HCT116 (cell line): ENCODE measurements at regions not wholly inside any gene's neighbourhood (a gene's known extent, or its start where the extent isn't known, plus 50 kb on each side); places are given as distances from the start of the nearest gene placed in this dataset.

Source experiments
- ATAC-seq: fragments of 200-7000 bp; cut with Tn5 transposase; 2 replicates; pipeline ENCODE4 v1.9.1; 2020; ENCODE audit warnings: mild to moderate bottlenecking, moderate library complexity
- BruUV-seq: library from RNA; stranded (reverse); fragments of 400-500 nt; replicated peaks from 2 replicates; lab custom pipeline; 2021; lab: Mats Ljungman, UMichigan
- CTCF ChIA-PET: fragments of 300-600 bp; sonication (Branson Sonifier 250); formaldehyde crosslinking; loops from one replicate; lab custom pipeline; 2021; ENCODE audit warnings: antibody characterized with exemption; lab: Charles Lee
- POLR2A ChIA-PET: fragments of 300-600, 350-600 bp; sonication (Branson Sonifier 250); formaldehyde crosslinking; loops from one replicate; lab custom pipeline; 2021; ENCODE audit warnings: antibody characterized with exemption; lab: Charles Lee
- RAD21 ChIA-PET, 2 experiments: fragments of 300-600 bp; sonication (Branson Sonifier 250); formaldehyde crosslinking; loops; one replicate each; lab custom pipeline; 2023; ENCODE audit warnings: low total read pairs in 2 of 2; ENCODE audit not compliant: uncharacterized antibody in 2 of 2, unreplicated experiment in 2 of 2, low non-redundant PET in 1 of 2; lab: Charles Lee
- DNase-seq: peaks from one replicate; pipeline ENCODE4 v3.0.0-alpha.2; 2010; ENCODE audit warnings: low read depth, low spot score
- H2AFZ ChIP-seq: fragments of 200-600 bp; shearing (Covaris generic), sonication (generic); 2 replicates; pipeline ENCODE4 v1.6.1; 2017; ENCODE audit warnings: low read depth, mixed run types, mixed read lengths, antibody characterized with exemption, low read length; ENCODE audit not compliant: poor library complexity, severe bottlenecking
- H3K27ac ChIP-seq: 2 replicates; pipeline ENCODE4 v1.5.1; 2012; ENCODE audit warnings: low read depth, low read length
- H3K27me3 ChIP-seq: fragments of 200-600 bp; sonication (generic); 2 replicates; pipeline ENCODE4 v1.6.1; 2016; ENCODE audit warnings: mixed run types, low read length, mixed read lengths; ENCODE audit not compliant: insufficient read depth
- H3K36me3 ChIP-seq, 2 experiments: fragments of 200-500 bp in 1 of 2; fragments of 200-600 bp in 1 of 2; sonication (Bioruptor generic) in 1 of 2; sonication (generic) in 1 of 2; 2 replicates each; pipeline versions ENCODE4 v1.5.1 to v1.6.1; 2014 to 2016; ENCODE audit warnings: low read length in 2 of 2, inconsistent platforms in 1 of 2, mixed read lengths in 1 of 2, mixed run types in 1 of 2; ENCODE audit not compliant: insufficient read depth in 2 of 2, control insufficient read depth in 1 of 2
- H3K4me1 ChIP-seq, 2 experiments: fragments of 200-600 bp in 1 of 2; sonication (generic) in 1 of 2; 2 replicates each; pipeline versions ENCODE4 v1.5.1 to v1.6.1; 2012 to 2017; ENCODE audit warnings: low read length in 2 of 2, inconsistent platforms in 1 of 2, mild to moderate bottlenecking in 1 of 2, mixed read lengths in 1 of 2, mixed run types in 1 of 2, moderate library complexity in 1 of 2; ENCODE audit not compliant: insufficient read depth in 2 of 2, control insufficient read depth in 1 of 2
- H3K4me2 ChIP-seq: fragments of 200-600 bp; sonication (generic); 2 replicates; pipeline ENCODE4 v1.6.1; 2017; ENCODE audit warnings: mixed run types, low read length, mixed read lengths
- H3K4me3 ChIP-seq, 2 experiments: fragments of 200-600 bp in 1 of 2; sonication (generic) in 1 of 2; replicated peaks in 1 of 2; 2 replicates each; pipeline ENCODE4 v1.5.1; 2011 to 2016; ENCODE audit warnings: low read length in 2 of 2, control low read depth in 1 of 2, low read depth in 1 of 2, mild to moderate bottlenecking in 1 of 2, mixed read lengths in 1 of 2, mixed run types in 1 of 2
- H3K79me2 ChIP-seq: fragments of 200-600 bp; sonication (generic); 2 replicates; pipeline ENCODE4 v1.6.1; 2017; ENCODE audit warnings: mild to moderate bottlenecking, mixed run types, low read length, moderate library complexity, mixed read lengths; ENCODE audit not compliant: insufficient read depth
- H3K9ac ChIP-seq: fragments of 200-600 bp; sonication (generic); 2 replicates; pipeline ENCODE4 v1.6.1; 2016; ENCODE audit warnings: low read length, mixed read lengths
- H3K9me2 ChIP-seq: fragments of 200-600 bp; sonication (generic), shearing (Covaris generic); 2 replicates; pipeline ENCODE4 v1.6.1; 2017; ENCODE audit warnings: mixed run types, mild to moderate bottlenecking, moderate library complexity; ENCODE audit not compliant: insufficient read depth
- H3K9me3 ChIP-seq, 2 experiments: fragments of 200-500 bp in 1 of 2; fragments of 200-600 bp in 1 of 2; sonication (Bioruptor generic) in 1 of 2; sonication (generic) in 1 of 2; 2 replicates each; pipeline ENCODE4 v1.6.1; 2014 to 2017; ENCODE audit warnings: low read length in 2 of 2, mixed read lengths in 2 of 2, inconsistent platforms in 1 of 2, low read depth in 1 of 2, mild to moderate bottlenecking in 1 of 2, mixed run types in 1 of 2, moderate library complexity in 1 of 2; ENCODE audit not compliant: control insufficient read depth in 1 of 2, insufficient read depth in 1 of 2
- H4K20me1 ChIP-seq: fragments of 200-600 bp; sonication (generic), shearing (Covaris generic); 2 replicates; pipeline ENCODE4 v1.6.1; 2017; ENCODE audit warnings: mixed run types, mild to moderate bottlenecking, moderate library complexity; ENCODE audit not compliant: insufficient read depth
- CEBPB ChIP-seq: IDR thresholded peaks from 2 replicates; pipeline ENCODE4 v1.6.1; 2012; ENCODE audit warnings: low read depth
- ELF1 ChIP-seq: IDR thresholded peaks from 2 replicates; pipeline ENCODE4 v1.6.1; 2012; ENCODE audit warnings: low read depth, borderline replicate concordance
- JUND ChIP-seq: IDR thresholded peaks from 2 replicates; pipeline ENCODE4 v1.6.1; 2012
- MAX ChIP-seq: IDR thresholded peaks from 2 replicates; pipeline ENCODE4 v1.6.1; 2012
- POLR2AphosphoS5 ChIP-seq: IDR thresholded peaks from 2 replicates; pipeline ENCODE4 v1.6.1; 2011; ENCODE audit warnings: mild to moderate bottlenecking, low read depth, low read length, moderate library complexity
- RAD21 ChIP-seq: IDR thresholded peaks from 2 replicates; pipeline ENCODE4 v1.6.1; 2012; ENCODE audit warnings: low read depth, mild to moderate bottlenecking
- SIN3A ChIP-seq: IDR thresholded peaks from 2 replicates; pipeline ENCODE4 v1.6.1; 2012; ENCODE audit warnings: low read depth
- SP1 ChIP-seq: IDR thresholded peaks from 2 replicates; pipeline ENCODE4 v1.6.1; 2012; ENCODE audit warnings: low read depth
- ZFX ChIP-seq: fragments of 450-650 bp; IDR thresholded peaks from 2 replicates; pipeline ENCODE4 v1.6.1; 2017
- ZNF274 ChIP-seq: fragments of 200-500 bp; sonication (Bioruptor generic); IDR thresholded peaks from 2 replicates; pipeline ENCODE4 v1.6.1; 2014; ENCODE audit warnings: mild to moderate bottlenecking, low read depth, low read length, inconsistent platforms
- intact Hi-C: fragments of 100-400 bp; cut with micrococcal nuclease; formaldehyde crosslinking; loops from 2 replicates; pipeline ENCODE4 v1.10.0; 2022
- TF ChIP-seq, protein P1 (sequence below): IDR thresholded peaks from 2 replicates; pipeline ENCODE4 v1.6.1; 2012; ENCODE audit warnings: low read depth

GRCh38 chrX:4059893-4060292, 346.4 kb upstream of the PRKX start:
- Histone ChIP-seq H3K4me1 (no peaks in the 10 kb centered on the region), H4K20me1 (no peaks in the 10 kb centered on the region), H3K27me3 (no peaks in the 10 kb centered on the region), H2AFZ (no peak overlapping the region), H3K36me3 (no peaks in the 10 kb centered on the region), H3K4me3 (no peak overlapping the region), H3K9me3 (no peaks in the 10 kb centered on the region), H3K9me2 (no peaks in the 10 kb centered on the region), H3K9ac (no peak overlapping the region), H3K79me2 (no peaks in the 10 kb centered on the region), H3K27ac (no peak overlapping the region), H3K4me2 (no peak overlapping the region)
- DNase-seq: no peak
- TF ChIP-seq RAD21 (no peak), ZFX (no peak), JUND (no peak), POLR2AphosphoS5 (no peak), CEBPB (no peak), SP1 (no peak), MAX (no peak), SIN3A (no peak), ZNF274 (no peak), ELF1 (no peak)
- TF ChIP-seq, protein P1, sequence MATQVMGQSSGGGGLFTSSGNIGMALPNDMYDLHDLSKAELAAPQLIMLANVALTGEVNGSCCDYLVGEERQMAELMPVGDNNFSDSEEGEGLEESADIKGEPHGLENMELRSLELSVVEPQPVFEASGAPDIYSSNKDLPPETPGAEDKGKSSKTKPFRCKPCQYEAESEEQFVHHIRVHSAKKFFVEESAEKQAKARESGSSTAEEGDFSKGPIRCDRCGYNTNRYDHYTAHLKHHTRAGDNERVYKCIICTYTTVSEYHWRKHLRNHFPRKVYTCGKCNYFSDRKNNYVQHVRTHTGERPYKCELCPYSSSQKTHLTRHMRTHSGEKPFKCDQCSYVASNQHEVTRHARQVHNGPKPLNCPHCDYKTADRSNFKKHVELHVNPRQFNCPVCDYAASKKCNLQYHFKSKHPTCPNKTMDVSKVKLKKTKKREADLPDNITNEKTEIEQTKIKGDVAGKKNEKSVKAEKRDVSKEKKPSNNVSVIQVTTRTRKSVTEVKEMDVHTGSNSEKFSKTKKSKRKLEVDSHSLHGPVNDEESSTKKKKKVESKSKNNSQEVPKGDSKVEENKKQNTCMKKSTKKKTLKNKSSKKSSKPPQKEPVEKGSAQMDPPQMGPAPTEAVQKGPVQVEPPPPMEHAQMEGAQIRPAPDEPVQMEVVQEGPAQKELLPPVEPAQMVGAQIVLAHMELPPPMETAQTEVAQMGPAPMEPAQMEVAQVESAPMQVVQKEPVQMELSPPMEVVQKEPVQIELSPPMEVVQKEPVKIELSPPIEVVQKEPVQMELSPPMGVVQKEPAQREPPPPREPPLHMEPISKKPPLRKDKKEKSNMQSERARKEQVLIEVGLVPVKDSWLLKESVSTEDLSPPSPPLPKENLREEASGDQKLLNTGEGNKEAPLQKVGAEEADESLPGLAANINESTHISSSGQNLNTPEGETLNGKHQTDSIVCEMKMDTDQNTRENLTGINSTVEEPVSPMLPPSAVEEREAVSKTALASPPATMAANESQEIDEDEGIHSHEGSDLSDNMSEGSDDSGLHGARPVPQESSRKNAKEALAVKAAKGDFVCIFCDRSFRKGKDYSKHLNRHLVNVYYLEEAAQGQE: no peak
- BruUV-seq: no TSS peak
- ChIA-PET CTCF (no interaction called here), RAD21 (no interaction called here), POLR2A (no interaction called here)
- intact Hi-C loops: no loop called here
- ATAC-seq: no peak
